CD4-positive, alpha-beta T cell (primary cell): ENCODE measurements at regions not wholly inside any gene's neighbourhood (a gene's known extent, or its start where the extent isn't known, plus 50 kb on each side); places are given as distances from the start of the nearest gene placed in this dataset.
"Not testable (repeated sequence)": the region's sequence is repeated elsewhere in the genome, so short reads cannot be mapped to it uniquely, and the experiment has no call there.

ENCODE experiments used
- ATAC-seq: fragments of 200-7000 bp; cut with Tn5 transposase; one replicate; pipeline ENCODE4 v1.10.0; 2022; ENCODE audit warnings: mild to moderate bottlenecking; ENCODE audit not compliant: poor library complexity
- CTCF ChIA-PET: fragments of 350-600 bp; sonication (Branson Sonifier 250); formaldehyde crosslinking; loops from one replicate; lab custom pipeline; 2021; ENCODE audit warnings: antibody characterized with exemption, inconsistent platforms; lab: Charles Lee
- POLR2A ChIA-PET: fragments of 350-600 bp; sonication (Branson Sonifier 250); formaldehyde crosslinking; loops from one replicate; lab custom pipeline; 2021; ENCODE audit warnings: antibody characterized with exemption, inconsistent platforms; lab: Charles Lee
- DNase-seq, 14 experiments: peaks; one replicate each; pipeline ENCODE4 v3.0.0-alpha.2; 2013 to 2020; ENCODE audit warnings: mixed read lengths in 2 of 14
- H3K27ac ChIP-seq, 2 donors: one replicate each; pipeline versions ENCODE4 v1.5.1 to v1.7.0; 2013; ENCODE audit warnings: low read length in 2 of 2, low read depth in 1 of 2, mild to moderate bottlenecking in 1 of 2
- H3K27me3 ChIP-seq, 2 experiments: 1 replicate in 1 of 2; 2 replicates in 1 of 2; pipeline versions ENCODE4 v1.6.1 to v1.7.0; 2013; ENCODE audit warnings: low read length in 2 of 2, control low read depth in 1 of 2, mild to moderate bottlenecking in 1 of 2, moderate library complexity in 1 of 2; ENCODE audit not compliant: insufficient read depth in 2 of 2, control insufficient read depth in 1 of 2
- H3K36me3 ChIP-seq: one replicate; pipeline ENCODE4 v1.6.1; 2013; ENCODE audit warnings: low read length, control low read depth; ENCODE audit not compliant: insufficient read depth
- H3K4me1 ChIP-seq: one replicate; pipeline ENCODE4 v1.6.1; 2013; ENCODE audit warnings: low read length, control low read depth; ENCODE audit not compliant: insufficient read depth
- H3K4me3 ChIP-seq: one replicate; pipeline ENCODE4 v1.5.1; 2013; ENCODE audit warnings: mild to moderate bottlenecking, low read length, moderate library complexity
- H3K9me3 ChIP-seq, 2 experiments: 1 replicate in 1 of 2; 2 replicates in 1 of 2; pipeline versions ENCODE4 v1.6.1 to v1.7.0; 2013; ENCODE audit warnings: low read length in 2 of 2, mild to moderate bottlenecking in 2 of 2, control low read depth in 1 of 2, moderate library complexity in 1 of 2; ENCODE audit not compliant: control insufficient read depth in 1 of 2, insufficient read depth in 1 of 2
- H3K27ac Mint-ChIP-seq: one replicate; pipeline ENCODE4 v1.8.0; 2020; ENCODE audit warnings: mixed read lengths
- H3K27me3 Mint-ChIP-seq: one replicate; pipeline ENCODE4 v1.8.0; 2021; ENCODE audit warnings: mixed read lengths
- H3K36me3 Mint-ChIP-seq: one replicate; pipeline ENCODE4 v1.8.0; 2021; ENCODE audit warnings: low read depth, mixed read lengths
- H3K4me1 Mint-ChIP-seq: one replicate; pipeline ENCODE4 v1.8.0; 2021; ENCODE audit warnings: low read depth, mixed read lengths
- H3K4me3 Mint-ChIP-seq: one replicate; pipeline ENCODE4 v1.8.0; 2020; ENCODE audit warnings: mild to moderate bottlenecking, mixed read lengths
- H3K9me3 Mint-ChIP-seq: one replicate; pipeline ENCODE4 v1.8.0; 2020; ENCODE audit warnings: mixed read lengths
- intact Hi-C, 2 experiments: fragments of 100-400 bp; cut with DNase I in 1 of 2; cut with micrococcal nuclease in 1 of 2; formaldehyde crosslinking; loops; one replicate each; pipeline versions ENCODE4 v1.15.1 to v1.9.0; 2023 to 2025; cut with DNase I, micrococcal nuclease
- TF ChIP-seq, protein P1 (sequence below): fragments of 200-600 bp; IDR thresholded peaks from one replicate; pipeline ENCODE4 v1.8.0; 2022; ENCODE audit warnings: antibody characterized with exemption, mild to moderate bottlenecking

DNA sequence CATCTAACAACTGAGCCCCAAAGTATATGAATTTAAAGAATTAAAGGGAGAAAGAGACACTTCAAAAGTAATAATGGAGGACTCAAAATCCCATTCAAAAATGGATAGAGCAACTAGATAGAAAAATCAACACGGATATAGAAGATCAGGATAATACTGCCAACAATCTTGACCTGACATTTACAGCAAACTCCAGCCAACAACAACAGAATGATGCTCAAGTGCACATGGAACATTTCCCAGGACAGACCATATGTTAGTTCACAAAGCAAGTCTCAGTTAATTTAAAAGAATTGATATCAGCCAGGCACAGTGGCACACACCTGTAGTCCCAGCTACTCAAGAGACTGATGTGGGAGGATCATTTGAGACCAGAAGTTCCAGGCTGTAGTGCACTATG lies 72.0 kb upstream of the SMARCAD1 start:
- Mint-ChIP-seq H3K4me1 (no peaks in the 10 kb centered on the region), H3K9me3 (no peaks in the 10 kb centered on the region), H3K27me3 (peaks cover 12% of the 10 kb centered on the region), H3K4me3 (no peak overlapping the region), H3K27ac (no peak overlapping the region), H3K36me3 (no peaks in the 10 kb centered on the region)
- H3K27me3 ChIP-seq, result peaks cover 0 to 7% of the 10 kb centered on the region in 2 experiments
- no peak overlapping the region for H3K27ac ChIP-seq
- no peak for ATAC-seq
- intact Hi-C loops, result no loop called here
- ChIA-PET POLR2A (no interaction called here), CTCF (no interaction called here)
- H3K36me3 ChIP-seq, result no peaks in the 10 kb centered on the region
- no peak overlapping the region for H3K4me3 ChIP-seq
- H3K4me1 ChIP-seq, result no peaks in the 10 kb centered on the region
- H3K9me3 ChIP-seq, result no peaks in the 10 kb centered on the region
- TF ChIP-seq, protein P1, sequence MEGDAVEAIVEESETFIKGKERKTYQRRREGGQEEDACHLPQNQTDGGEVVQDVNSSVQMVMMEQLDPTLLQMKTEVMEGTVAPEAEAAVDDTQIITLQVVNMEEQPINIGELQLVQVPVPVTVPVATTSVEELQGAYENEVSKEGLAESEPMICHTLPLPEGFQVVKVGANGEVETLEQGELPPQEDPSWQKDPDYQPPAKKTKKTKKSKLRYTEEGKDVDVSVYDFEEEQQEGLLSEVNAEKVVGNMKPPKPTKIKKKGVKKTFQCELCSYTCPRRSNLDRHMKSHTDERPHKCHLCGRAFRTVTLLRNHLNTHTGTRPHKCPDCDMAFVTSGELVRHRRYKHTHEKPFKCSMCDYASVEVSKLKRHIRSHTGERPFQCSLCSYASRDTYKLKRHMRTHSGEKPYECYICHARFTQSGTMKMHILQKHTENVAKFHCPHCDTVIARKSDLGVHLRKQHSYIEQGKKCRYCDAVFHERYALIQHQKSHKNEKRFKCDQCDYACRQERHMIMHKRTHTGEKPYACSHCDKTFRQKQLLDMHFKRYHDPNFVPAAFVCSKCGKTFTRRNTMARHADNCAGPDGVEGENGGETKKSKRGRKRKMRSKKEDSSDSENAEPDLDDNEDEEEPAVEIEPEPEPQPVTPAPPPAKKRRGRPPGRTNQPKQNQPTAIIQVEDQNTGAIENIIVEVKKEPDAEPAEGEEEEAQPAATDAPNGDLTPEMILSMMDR, result no peak
- no peak for DNase-seq

DNA sequence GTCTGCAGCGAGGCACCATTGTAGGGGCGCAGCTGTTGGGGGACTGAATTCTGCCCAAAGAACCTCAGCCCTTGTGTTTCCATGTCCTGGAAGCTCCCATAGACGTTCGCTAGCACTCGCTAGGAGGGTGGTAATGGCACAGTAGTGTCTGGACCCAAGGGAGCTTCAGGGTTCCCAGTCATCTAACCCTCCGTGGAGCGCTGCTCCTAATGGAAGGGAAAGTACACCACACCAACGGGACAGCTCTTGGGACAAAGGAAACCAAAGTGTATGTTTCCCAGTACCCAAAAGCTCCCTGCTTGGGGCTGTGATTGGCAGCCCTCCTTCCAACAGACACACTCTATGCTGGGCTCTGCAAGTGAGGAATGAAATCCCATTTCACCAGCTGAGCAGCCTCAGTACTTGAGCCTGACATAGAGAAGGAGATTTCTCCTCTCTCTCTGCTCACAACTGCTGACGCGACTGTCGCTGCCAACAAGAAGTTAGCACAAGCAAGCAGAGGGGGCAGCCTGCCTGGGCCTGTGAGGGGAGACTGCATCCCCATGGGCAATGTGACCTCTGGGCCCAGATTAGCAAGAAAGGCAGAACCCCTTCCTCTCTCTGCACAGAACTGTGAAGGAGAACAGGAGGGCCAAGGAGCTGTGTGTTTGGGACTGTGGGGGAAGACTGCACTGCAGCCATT lies 67.6 kb upstream of the SMARCAD1 start:
- DNase-seq, result no peak
- Mint-ChIP-seq H3K4me3 (no peak overlapping the region), H3K4me1 (no peaks in the 10 kb centered on the region), H3K27me3 (peaks cover 10% of the 10 kb centered on the region), H3K36me3 (no peaks in the 10 kb centered on the region), H3K27ac (no peak overlapping the region), H3K9me3 (no peaks in the 10 kb centered on the region)
- TF ChIP-seq, protein P1, result no peak
- peaks cover 0 to 7% of the 10 kb centered on the region in 2 experiments for H3K27me3 ChIP-seq
- no peak overlapping the region for H3K4me3 ChIP-seq
- ChIA-PET POLR2A (no interaction called here), CTCF (no interaction called here)
- no peaks in the 10 kb centered on the region for H3K36me3 ChIP-seq
- no peaks in the 10 kb centered on the region for H3K9me3 ChIP-seq
- H3K27ac ChIP-seq, result no peak overlapping the region
- no peaks in the 10 kb centered on the region for H3K4me1 ChIP-seq
- ATAC-seq, result no peak
- intact Hi-C loops, result no loop called here

DNA sequence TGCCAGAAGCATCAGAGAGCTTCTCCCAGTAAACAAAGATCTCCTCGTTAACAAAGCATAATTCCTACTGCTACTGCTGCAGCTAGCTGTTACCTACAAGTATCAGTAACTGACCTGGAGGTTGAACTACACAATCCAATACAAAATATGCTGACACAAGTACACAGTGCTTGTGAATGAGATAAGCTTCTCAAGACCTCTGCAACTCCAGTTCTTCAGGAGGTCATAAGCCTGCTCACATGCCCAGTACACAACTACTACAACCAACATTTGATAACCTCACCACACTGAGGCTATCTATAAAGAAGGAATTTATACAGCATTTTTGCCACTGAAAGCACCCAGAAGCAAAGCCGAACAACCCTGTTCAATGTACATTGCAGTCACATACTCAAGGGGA lies 66.7 kb upstream of the SMARCAD1 start:
- POLR2A ChIA-PET, result no interaction called here
- Histone ChIP-seq H3K9me3 (no peaks in the 10 kb centered on the region), H3K4me1 (no peaks in the 10 kb centered on the region), H3K27ac (no peak overlapping the region), H3K4me3 (no peak overlapping the region), H3K36me3 (no peaks in the 10 kb centered on the region), H3K27me3 (no peaks in the 10 kb centered on the region)
- no peaks in the 10 kb centered on the region for H3K36me3 Mint-ChIP-seq
- intact Hi-C loops, result no loop called here
- ATAC-seq, result no peak
- no peak overlapping the region for H3K27ac Mint-ChIP-seq
- TF ChIP-seq, protein P1, result no peak
- DNase-seq, result no peak
- CTCF ChIA-PET, result no interaction called here
- no peak overlapping the region for H3K4me3 Mint-ChIP-seq
- H3K4me1 Mint-ChIP-seq, result no peaks in the 10 kb centered on the region
- H3K9me3 Mint-ChIP-seq, result no peaks in the 10 kb centered on the region
- H3K27me3 Mint-ChIP-seq, result peaks cover 5% of the 10 kb centered on the region

DNA sequence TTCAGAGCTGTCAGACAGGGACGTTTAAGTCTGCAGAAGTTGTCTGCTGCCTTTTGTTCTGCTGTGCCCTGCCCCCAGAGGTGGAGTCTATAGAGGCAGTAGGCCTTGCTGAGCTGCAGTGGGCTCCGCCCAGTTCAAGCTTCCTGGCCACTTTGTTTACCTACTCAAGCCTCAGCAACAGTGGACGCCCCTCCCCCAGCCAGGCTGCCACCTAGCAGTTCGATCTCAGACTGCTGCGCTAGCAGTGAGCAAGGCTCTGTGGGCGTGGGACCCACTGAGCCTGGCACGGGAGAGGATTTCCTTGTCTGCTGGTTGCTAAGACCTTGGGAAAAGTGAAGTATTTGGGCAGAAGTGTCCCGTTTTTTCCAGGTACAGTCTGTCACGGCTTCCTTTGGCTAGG lies 59.6 kb upstream of the SMARCAD1 start:
- H3K9me3 Mint-ChIP-seq, DNase-seq, CTCF ChIA-PET, H3K36me3 ChIP-seq, H3K9me3 ChIP-seq, ATAC-seq, POLR2A ChIA-PET, H3K27ac Mint-ChIP-seq, H3K27me3 ChIP-seq, H3K36me3 Mint-ChIP-seq, H3K27ac ChIP-seq, H3K4me1 ChIP-seq, H3K4me1 Mint-ChIP-seq, H3K4me3 ChIP-seq, intact Hi-C loops, H3K4me3 Mint-ChIP-seq: not testable (repeated sequence)
- peaks cover 13% of the 10 kb centered on the region for H3K27me3 Mint-ChIP-seq
